OCI-LY3 (cell line): ENCODE measurements at regions not wholly inside any gene's neighbourhood (a gene's known extent, or its start where the extent isn't known, plus 50 kb on each side); places are given as distances from the start of the nearest gene placed in this dataset.

ENCODE experiments used
- EZH2phosphoT487 ChIP-seq: fragments of 200-600 bp; shearing (Covaris generic); IDR thresholded peaks from 2 replicates; pipeline ENCODE4 v1.6.1; 2018; ENCODE audit warnings: antibody characterized with exemption, mixed run types, low read depth
- TF ChIP-seq, protein P1 (sequence below): fragments of 200-600, 300-600 bp; sonication (generic); IDR thresholded peaks from 2 replicates; pipeline ENCODE4 v1.5.1; 2014; ENCODE audit warnings: antibody characterized with exemption, low read length, low read depth

GRCh38 chr2:176468457-176469113 is 199.3 kb downstream of the MTX2 start:
- TF ChIP-seq, protein P1, sequence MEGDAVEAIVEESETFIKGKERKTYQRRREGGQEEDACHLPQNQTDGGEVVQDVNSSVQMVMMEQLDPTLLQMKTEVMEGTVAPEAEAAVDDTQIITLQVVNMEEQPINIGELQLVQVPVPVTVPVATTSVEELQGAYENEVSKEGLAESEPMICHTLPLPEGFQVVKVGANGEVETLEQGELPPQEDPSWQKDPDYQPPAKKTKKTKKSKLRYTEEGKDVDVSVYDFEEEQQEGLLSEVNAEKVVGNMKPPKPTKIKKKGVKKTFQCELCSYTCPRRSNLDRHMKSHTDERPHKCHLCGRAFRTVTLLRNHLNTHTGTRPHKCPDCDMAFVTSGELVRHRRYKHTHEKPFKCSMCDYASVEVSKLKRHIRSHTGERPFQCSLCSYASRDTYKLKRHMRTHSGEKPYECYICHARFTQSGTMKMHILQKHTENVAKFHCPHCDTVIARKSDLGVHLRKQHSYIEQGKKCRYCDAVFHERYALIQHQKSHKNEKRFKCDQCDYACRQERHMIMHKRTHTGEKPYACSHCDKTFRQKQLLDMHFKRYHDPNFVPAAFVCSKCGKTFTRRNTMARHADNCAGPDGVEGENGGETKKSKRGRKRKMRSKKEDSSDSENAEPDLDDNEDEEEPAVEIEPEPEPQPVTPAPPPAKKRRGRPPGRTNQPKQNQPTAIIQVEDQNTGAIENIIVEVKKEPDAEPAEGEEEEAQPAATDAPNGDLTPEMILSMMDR = no peak
- no peak for TF ChIP-seq EZH2phosphoT487
